Endothelial cell of umbilical vein (primary cell): ENCODE measurements at regions not wholly inside any gene's neighbourhood (a gene's known extent, or its start where the extent isn't known, plus 50 kb on each side); places are given as distances from the start of the nearest gene placed in this dataset.

Experiments used
- BruUV-seq: library from RNA; stranded (reverse); fragments of 400-500 nt; replicated peaks from 2 replicates; lab custom pipeline; 2021; lab: Mats Ljungman, UMichigan
- CTCF ChIA-PET: fragments of 300-600, 350-600 bp; sonication (Branson Sonifier 250); formaldehyde crosslinking; loops from one replicate; lab custom pipeline; 2021; ENCODE audit warnings: antibody characterized with exemption, inconsistent platforms; lab: Charles Lee
- POLR2A ChIA-PET: fragments of 300-600, 350-600 bp; sonication (Branson Sonifier 250); formaldehyde crosslinking; loops from one replicate; lab custom pipeline; 2021; ENCODE audit warnings: antibody characterized with exemption, inconsistent platforms; lab: Charles Lee
- DNase-seq: peaks from one replicate; pipeline ENCODE4 v3.0.0-alpha.2; 2011; ENCODE audit warnings: low read depth, low spot score
- FAIRE-seq: peaks from 2 replicates; lab custom pipeline; 2011; peaks lifted over from hg19 to GRCh38; lab: Jason Lieb, UNC
- H2AFZ ChIP-seq: 2 replicates; pipeline ENCODE4 v1.6.0; 2012; ENCODE audit warnings: low read depth, low read length, control low read depth, inconsistent platforms
- H3K27ac ChIP-seq: 2 replicates; pipeline ENCODE4 v1.5.1; 2011; ENCODE audit warnings: low read depth, mild to moderate bottlenecking, control low read depth, low read length, moderate library complexity; ENCODE audit not compliant: insufficient read depth
- H3K27me3 ChIP-seq, 2 experiments: 2 replicates each; pipeline versions ENCODE4 v1.6.0 to v1.6.1; 2011; ENCODE audit warnings: low read length in 2 of 2, mixed read lengths in 1 of 2; ENCODE audit not compliant: control insufficient read depth in 2 of 2, insufficient read depth in 2 of 2
- H3K36me3 ChIP-seq, 2 experiments: 2 replicates in 1 of 2; 3 replicates in 1 of 2; pipeline ENCODE4 v1.5.1; 2011; ENCODE audit warnings: low read length in 2 of 2, mild to moderate bottlenecking in 1 of 2, moderate library complexity in 1 of 2; ENCODE audit not compliant: control insufficient read depth in 2 of 2, insufficient read depth in 2 of 2; ENCODE audit errors: extremely low read depth in 1 of 2
- H3K4me1 ChIP-seq: 3 replicates; pipeline ENCODE4 v1.5.1; 2011; ENCODE audit warnings: mild to moderate bottlenecking, low read length; ENCODE audit not compliant: control insufficient read depth, insufficient read depth; ENCODE audit errors: extremely low read depth
- H3K4me2 ChIP-seq: 2 replicates; pipeline ENCODE4 v1.6.1; 2011; ENCODE audit warnings: low read length, control low read depth, mixed read lengths; ENCODE audit not compliant: insufficient read depth
- H3K4me3 ChIP-seq, 3 experiments: fragments of 200-600 bp in 1 of 3; sonication (generic), shearing (Covaris generic) in 1 of 3; replicated peaks in 1 of 3; 2 replicates each; pipeline ENCODE4 v1.5.1; 2011 to 2016; ENCODE audit warnings: control low read depth in 3 of 3, low read length in 3 of 3, mild to moderate bottlenecking in 2 of 3, inconsistent platforms in 1 of 3, low read depth in 1 of 3, moderate library complexity in 1 of 3; ENCODE audit not compliant: insufficient read depth in 1 of 3
- H3K79me2 ChIP-seq: 2 replicates; pipeline ENCODE4 v1.6.0; 2012; ENCODE audit warnings: low read length, inconsistent platforms; ENCODE audit not compliant: control insufficient read depth, insufficient read depth
- H3K9ac ChIP-seq: replicated peaks from 2 replicates; pipeline ENCODE3; 2011; ENCODE audit warnings: low read length, control low read depth; ENCODE audit not compliant: insufficient read depth; ENCODE audit errors: extremely low read depth
- H3K9me1 ChIP-seq: replicated peaks from 3 replicates; pipeline ENCODE4 v1.6.0; 2011; ENCODE audit warnings: mild to moderate bottlenecking, low read length; ENCODE audit not compliant: control insufficient read depth, insufficient read depth; ENCODE audit errors: extremely low read depth
- H3K9me3 ChIP-seq: replicated peaks from 2 replicates; pipeline ENCODE4 v1.5.1; 2012; ENCODE audit warnings: low read length, inconsistent platforms; ENCODE audit not compliant: control insufficient read depth, insufficient read depth
- H4K20me1 ChIP-seq: replicated peaks from 2 replicates; pipeline ENCODE3; 2011; ENCODE audit warnings: mild to moderate bottlenecking, low read length; ENCODE audit not compliant: control insufficient read depth, insufficient read depth; ENCODE audit errors: extremely low read depth
- EZH2 ChIP-seq: IDR thresholded peaks from 2 replicates; pipeline ENCODE4 v1.6.1; 2012; ENCODE audit warnings: borderline replicate concordance, low read depth, mild to moderate bottlenecking, moderate library complexity, low read length, inconsistent platforms; ENCODE audit not compliant: severe bottlenecking
- FOS ChIP-seq: IDR thresholded peaks from 2 replicates; pipeline ENCODE4 v1.6.1; 2011; ENCODE audit warnings: mild to moderate bottlenecking, low read length, moderate library complexity, borderline replicate concordance; ENCODE audit not compliant: insufficient read depth
- GATA2 ChIP-seq: IDR thresholded peaks from 2 replicates; pipeline ENCODE4 v1.7.0; 2011; ENCODE audit warnings: low read depth, mild to moderate bottlenecking, moderate library complexity, mixed read lengths, low read length; ENCODE audit not compliant: insufficient read length, insufficient read depth
- JUN ChIP-seq: IDR thresholded peaks from 2 replicates; pipeline ENCODE4 v1.6.1; 2011; ENCODE audit warnings: borderline replicate concordance, low read depth; ENCODE audit not compliant: insufficient read length, insufficient read depth
- MYC ChIP-seq: IDR thresholded peaks from one replicate; pipeline ENCODE4 v1.6.1; 2011; ENCODE audit warnings: mild to moderate bottlenecking, low read depth, low read length
- POLR2A ChIP-seq: IDR thresholded peaks from 2 replicates; pipeline ENCODE4 v1.6.1; 2012; ENCODE audit warnings: low read depth, mild to moderate bottlenecking, control low read depth, low read length
- POLR2AphosphoS5 ChIP-seq: IDR thresholded peaks from 2 replicates; pipeline ENCODE4 v1.6.1; 2012; ENCODE audit warnings: low read depth, mild to moderate bottlenecking, control low read depth, low read length, moderate library complexity; ENCODE audit not compliant: insufficient read depth
- dilution Hi-C: fragments of 300-500 bp; cut with MboI; formaldehyde crosslinking; loops from one replicate; pipeline ENCODE4 v1.15.0; 2019; ENCODE audit warnings: low sequenced_read_pairs; ENCODE audit not compliant: extremely low pct_ligation_motif_present
- intact Hi-C: fragments of 100-400 bp; cut with micrococcal nuclease; formaldehyde crosslinking; loops from one replicate; pipeline ENCODE4 v1.10.0; 2022
- TF ChIP-seq, protein P1 (sequence below): IDR thresholded peaks from 2 replicates; pipeline ENCODE4 v1.6.1; 2011; ENCODE audit not compliant: insufficient read depth, insufficient read length
- TF ChIP-seq, protein P2 (sequence below), 2 donors: IDR thresholded peaks; 1 replicate in 1 of 2; 2 replicates in 1 of 2; pipeline ENCODE4 v1.5.1; 2011; ENCODE audit warnings: low read length in 2 of 2, mild to moderate bottlenecking in 2 of 2, moderate library complexity in 2 of 2, control low read depth in 1 of 2, inconsistent platforms in 1 of 2, low read depth in 1 of 2; ENCODE audit not compliant: insufficient read depth in 1 of 2; ENCODE audit errors: extremely low read depth in 1 of 2

DNA sequence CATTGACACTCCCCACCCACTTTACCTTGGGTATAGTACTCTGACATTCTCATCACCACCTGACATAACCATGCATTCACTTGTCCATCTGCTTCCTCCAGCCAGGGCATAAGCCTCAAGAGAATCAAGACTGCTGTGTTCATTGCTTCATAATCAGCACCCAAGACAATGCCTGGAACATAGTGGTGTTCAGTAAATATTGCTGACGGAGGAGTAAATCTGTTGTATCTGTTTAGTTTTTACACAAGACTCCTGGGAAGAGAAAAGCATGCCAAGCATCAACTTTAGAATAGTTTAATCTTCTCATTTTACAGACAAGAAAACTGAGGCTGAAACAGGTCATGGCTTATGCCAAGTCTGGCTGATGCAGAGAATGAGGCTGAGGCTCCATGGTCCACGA is 173.9 kb upstream of the DUSP10 start:
- no peak overlapping the region for H2AFZ ChIP-seq
- TF ChIP-seq POLR2A (no peak), GATA2 (no peak), MYC (no peak), FOS (no peak), POLR2AphosphoS5 (no peak), JUN (no peak), EZH2 (no peak)
- TF ChIP-seq, protein P1, sequence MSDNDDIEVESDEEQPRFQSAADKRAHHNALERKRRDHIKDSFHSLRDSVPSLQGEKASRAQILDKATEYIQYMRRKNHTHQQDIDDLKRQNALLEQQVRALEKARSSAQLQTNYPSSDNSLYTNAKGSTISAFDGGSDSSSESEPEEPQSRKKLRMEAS, result no peak
- TF ChIP-seq, protein P2, sequence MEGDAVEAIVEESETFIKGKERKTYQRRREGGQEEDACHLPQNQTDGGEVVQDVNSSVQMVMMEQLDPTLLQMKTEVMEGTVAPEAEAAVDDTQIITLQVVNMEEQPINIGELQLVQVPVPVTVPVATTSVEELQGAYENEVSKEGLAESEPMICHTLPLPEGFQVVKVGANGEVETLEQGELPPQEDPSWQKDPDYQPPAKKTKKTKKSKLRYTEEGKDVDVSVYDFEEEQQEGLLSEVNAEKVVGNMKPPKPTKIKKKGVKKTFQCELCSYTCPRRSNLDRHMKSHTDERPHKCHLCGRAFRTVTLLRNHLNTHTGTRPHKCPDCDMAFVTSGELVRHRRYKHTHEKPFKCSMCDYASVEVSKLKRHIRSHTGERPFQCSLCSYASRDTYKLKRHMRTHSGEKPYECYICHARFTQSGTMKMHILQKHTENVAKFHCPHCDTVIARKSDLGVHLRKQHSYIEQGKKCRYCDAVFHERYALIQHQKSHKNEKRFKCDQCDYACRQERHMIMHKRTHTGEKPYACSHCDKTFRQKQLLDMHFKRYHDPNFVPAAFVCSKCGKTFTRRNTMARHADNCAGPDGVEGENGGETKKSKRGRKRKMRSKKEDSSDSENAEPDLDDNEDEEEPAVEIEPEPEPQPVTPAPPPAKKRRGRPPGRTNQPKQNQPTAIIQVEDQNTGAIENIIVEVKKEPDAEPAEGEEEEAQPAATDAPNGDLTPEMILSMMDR (IDR thresholded peaks at IDR 0.05; ENCODE audit: extremely low read depth in 1 of 2, insufficient read depth in 1 of 2, low read depth in 1 of 2, low read length in 2 of 2), result no peak
- intact Hi-C loops, result no loop called here
- no peak overlapping the region for H3K4me2 ChIP-seq
- no peaks in the 10 kb centered on the region for H3K79me2 ChIP-seq
- no peaks in the 10 kb centered on the region for H3K9me3 ChIP-seq
- no peak overlapping the region for H3K4me3 ChIP-seq
- FAIRE-seq (no peak), DNase-seq (no peak)
- ChIA-PET CTCF (no interaction called here), POLR2A (no interaction called here)
- dilution Hi-C loops, result no loop called here
- no peaks in the 10 kb centered on the region for H3K27me3 ChIP-seq
- no peaks in the 10 kb centered on the region for H4K20me1 ChIP-seq
- no peaks in the 10 kb centered on the region for H3K4me1 ChIP-seq
- no TSS peak for BruUV-seq
- no peaks in the 10 kb centered on the region for H3K36me3 ChIP-seq
- no peaks in the 10 kb centered on the region for H3K9me1 ChIP-seq
- no peak overlapping the region for H3K9ac ChIP-seq
- H3K27ac ChIP-seq, result no peak overlapping the region
